ENCODE measurements at regions not wholly inside any gene's neighbourhood (a gene's known extent, or its start where the extent isn't known, plus 50 kb on each side); places are given as distances from the start of the nearest gene placed in this dataset.

DNA sequence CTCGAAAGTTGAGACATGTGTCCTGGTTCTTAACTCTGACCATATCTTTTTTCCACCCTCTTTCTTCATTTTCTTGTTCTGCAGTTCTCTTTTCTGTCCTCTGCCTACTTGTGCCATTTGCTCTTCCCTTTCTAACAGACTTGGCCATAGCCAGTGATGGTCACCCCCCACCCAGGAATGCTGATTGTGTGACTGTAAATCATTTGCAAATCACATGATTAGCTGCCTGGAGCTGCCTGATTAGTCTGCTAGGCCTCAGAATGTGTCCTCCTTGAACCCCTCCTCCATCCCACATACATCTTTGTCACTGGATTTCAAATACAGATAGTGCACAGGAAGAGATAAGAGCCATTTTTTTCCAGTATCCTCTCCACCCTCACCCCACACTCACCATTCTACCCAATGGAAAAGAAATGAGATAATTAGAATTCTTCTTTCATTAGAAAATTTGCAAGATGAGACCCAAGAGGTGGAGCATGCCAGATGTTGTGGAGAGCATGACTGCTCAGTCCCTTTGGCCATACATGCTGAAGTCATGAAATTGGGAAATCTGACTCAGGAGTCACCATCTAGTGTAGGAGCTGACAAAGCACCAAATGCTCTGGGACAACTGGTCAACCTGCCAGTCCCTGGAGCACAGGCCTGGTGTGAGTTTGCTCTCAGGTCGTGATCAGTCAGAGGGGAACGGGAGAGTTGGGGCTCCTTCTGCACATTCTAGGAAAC is 538.2 kb downstream of the CCDC171 start:
- TF ChIP-seq CTCF (optimal IDR thresholded peaks at IDR 0.05 in 1 of 3, IDR thresholded peaks at IDR 0.05 in 1 of 3, conservative IDR thresholded peaks at IDR 0.05 in 1 of 3; ENCODE audit: extremely low read depth in 1 of 3, insufficient read depth in 2 of 3, low read length in 3 of 3) (no peak), EZH2 (IDR thresholded peaks at IDR 0.05; ENCODE audit: low read length) (no peak)
